ENCODE measurements at regions not wholly inside any gene's neighbourhood (a gene's known extent, or its start where the extent isn't known, plus 50 kb on each side); places are given as distances from the start of the nearest gene placed in this dataset.

GRCh38 chr14:84976805-84977204, 553.1 kb upstream of the FLRT2 start:
- DNase-seq (ENCODE audit: low spot score): no peak
- no peak for TF ChIP-seq CTCF (IDR thresholded peaks at IDR 0.05; ENCODE audit: borderline replicate concordance, control extremely low read depth, extremely low read depth, insufficient read depth, missing control alignments)
- in situ Hi-C loops (cut with MboI; ENCODE audit: low sequenced_read_pairs, unreplicated experiment): no loop called here

- no peak for DNase-seq (ENCODE audit: low spot score)
- in situ Hi-C loops (cut with MboI; ENCODE audit: low sequenced_read_pairs, unreplicated experiment): no loop called here
- TF ChIP-seq CTCF (IDR thresholded peaks at IDR 0.05; ENCODE audit: borderline replicate concordance, control extremely low read depth, extremely low read depth, insufficient read depth, missing control alignments): no peak
Observed at GRCh38 chr14:84987042-84987441, 542.9 kb upstream of the FLRT2 start.

- in situ Hi-C loops (cut with MboI; ENCODE audit: low sequenced_read_pairs, unreplicated experiment): no loop called here
- DNase-seq (ENCODE audit: low spot score): no peak
- TF ChIP-seq CTCF (IDR thresholded peaks at IDR 0.05; ENCODE audit: borderline replicate concordance, control extremely low read depth, extremely low read depth, insufficient read depth, missing control alignments): no peak
Observed at GRCh38 chr14:84988357-84988756, 541.6 kb upstream of the FLRT2 start.

GRCh38 chr14:84991021-84991420, 538.9 kb upstream of the FLRT2 start:
- in situ Hi-C loops (cut with MboI; ENCODE audit: low sequenced_read_pairs, unreplicated experiment): no loop called here
- DNase-seq (ENCODE audit: low spot score): no peak
- no peak for TF ChIP-seq CTCF (IDR thresholded peaks at IDR 0.05; ENCODE audit: borderline replicate concordance, control extremely low read depth, extremely low read depth, insufficient read depth, missing control alignments)

GRCh38 chr14:84998216-84998615, 531.7 kb upstream of the FLRT2 start:
- no peak for DNase-seq (ENCODE audit: low spot score)
- in situ Hi-C loops (cut with MboI; ENCODE audit: low sequenced_read_pairs, unreplicated experiment): no loop called here
- no peak for TF ChIP-seq CTCF (IDR thresholded peaks at IDR 0.05; ENCODE audit: borderline replicate concordance, control extremely low read depth, extremely low read depth, insufficient read depth, missing control alignments)

GRCh38 chr14:85002846-85003245, 527.1 kb upstream of the FLRT2 start:
- in situ Hi-C loops (cut with MboI; ENCODE audit: low sequenced_read_pairs, unreplicated experiment): no loop called here
- no peak for TF ChIP-seq CTCF (IDR thresholded peaks at IDR 0.05; ENCODE audit: borderline replicate concordance, control extremely low read depth, extremely low read depth, insufficient read depth, missing control alignments)
- no peak for DNase-seq (ENCODE audit: low spot score)

GRCh38 chr14:85003805-85004204, 526.1 kb upstream of the FLRT2 start:
- TF ChIP-seq CTCF (IDR thresholded peaks at IDR 0.05; ENCODE audit: borderline replicate concordance, control extremely low read depth, extremely low read depth, insufficient read depth, missing control alignments): no peak
- in situ Hi-C loops (cut with MboI; ENCODE audit: low sequenced_read_pairs, unreplicated experiment): no loop called here
- no peak for DNase-seq (ENCODE audit: low spot score)

All from GM13976 (cell line).